ENCODE measurements at regions not wholly inside any gene's neighbourhood (a gene's known extent, or its start where the extent isn't known, plus 50 kb on each side); places are given as distances from the start of the nearest gene placed in this dataset.

DNA sequence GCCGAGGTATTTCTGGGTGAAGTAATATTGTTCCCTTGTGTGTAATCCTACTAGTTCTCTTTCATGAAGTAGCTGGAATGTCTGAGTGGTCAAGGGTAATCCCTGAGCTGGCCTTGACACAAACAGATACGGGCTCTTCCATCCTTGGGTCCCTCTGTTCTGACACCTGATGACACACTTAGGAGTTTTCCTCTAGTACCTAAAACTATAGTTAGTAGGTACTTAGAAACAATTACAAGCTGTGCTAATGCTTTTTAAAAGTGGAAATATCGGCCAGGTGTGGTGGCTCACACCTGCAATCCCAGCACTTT lies 59.2 kb upstream of the IL1R1 start (continued):
- TF ChIP-seq, protein P1, sequence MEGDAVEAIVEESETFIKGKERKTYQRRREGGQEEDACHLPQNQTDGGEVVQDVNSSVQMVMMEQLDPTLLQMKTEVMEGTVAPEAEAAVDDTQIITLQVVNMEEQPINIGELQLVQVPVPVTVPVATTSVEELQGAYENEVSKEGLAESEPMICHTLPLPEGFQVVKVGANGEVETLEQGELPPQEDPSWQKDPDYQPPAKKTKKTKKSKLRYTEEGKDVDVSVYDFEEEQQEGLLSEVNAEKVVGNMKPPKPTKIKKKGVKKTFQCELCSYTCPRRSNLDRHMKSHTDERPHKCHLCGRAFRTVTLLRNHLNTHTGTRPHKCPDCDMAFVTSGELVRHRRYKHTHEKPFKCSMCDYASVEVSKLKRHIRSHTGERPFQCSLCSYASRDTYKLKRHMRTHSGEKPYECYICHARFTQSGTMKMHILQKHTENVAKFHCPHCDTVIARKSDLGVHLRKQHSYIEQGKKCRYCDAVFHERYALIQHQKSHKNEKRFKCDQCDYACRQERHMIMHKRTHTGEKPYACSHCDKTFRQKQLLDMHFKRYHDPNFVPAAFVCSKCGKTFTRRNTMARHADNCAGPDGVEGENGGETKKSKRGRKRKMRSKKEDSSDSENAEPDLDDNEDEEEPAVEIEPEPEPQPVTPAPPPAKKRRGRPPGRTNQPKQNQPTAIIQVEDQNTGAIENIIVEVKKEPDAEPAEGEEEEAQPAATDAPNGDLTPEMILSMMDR (conservative IDR thresholded peaks at IDR 0.05; ENCODE audit: low read depth in 2 of 2) = no peak
- TF ChIP-seq, protein P2, sequence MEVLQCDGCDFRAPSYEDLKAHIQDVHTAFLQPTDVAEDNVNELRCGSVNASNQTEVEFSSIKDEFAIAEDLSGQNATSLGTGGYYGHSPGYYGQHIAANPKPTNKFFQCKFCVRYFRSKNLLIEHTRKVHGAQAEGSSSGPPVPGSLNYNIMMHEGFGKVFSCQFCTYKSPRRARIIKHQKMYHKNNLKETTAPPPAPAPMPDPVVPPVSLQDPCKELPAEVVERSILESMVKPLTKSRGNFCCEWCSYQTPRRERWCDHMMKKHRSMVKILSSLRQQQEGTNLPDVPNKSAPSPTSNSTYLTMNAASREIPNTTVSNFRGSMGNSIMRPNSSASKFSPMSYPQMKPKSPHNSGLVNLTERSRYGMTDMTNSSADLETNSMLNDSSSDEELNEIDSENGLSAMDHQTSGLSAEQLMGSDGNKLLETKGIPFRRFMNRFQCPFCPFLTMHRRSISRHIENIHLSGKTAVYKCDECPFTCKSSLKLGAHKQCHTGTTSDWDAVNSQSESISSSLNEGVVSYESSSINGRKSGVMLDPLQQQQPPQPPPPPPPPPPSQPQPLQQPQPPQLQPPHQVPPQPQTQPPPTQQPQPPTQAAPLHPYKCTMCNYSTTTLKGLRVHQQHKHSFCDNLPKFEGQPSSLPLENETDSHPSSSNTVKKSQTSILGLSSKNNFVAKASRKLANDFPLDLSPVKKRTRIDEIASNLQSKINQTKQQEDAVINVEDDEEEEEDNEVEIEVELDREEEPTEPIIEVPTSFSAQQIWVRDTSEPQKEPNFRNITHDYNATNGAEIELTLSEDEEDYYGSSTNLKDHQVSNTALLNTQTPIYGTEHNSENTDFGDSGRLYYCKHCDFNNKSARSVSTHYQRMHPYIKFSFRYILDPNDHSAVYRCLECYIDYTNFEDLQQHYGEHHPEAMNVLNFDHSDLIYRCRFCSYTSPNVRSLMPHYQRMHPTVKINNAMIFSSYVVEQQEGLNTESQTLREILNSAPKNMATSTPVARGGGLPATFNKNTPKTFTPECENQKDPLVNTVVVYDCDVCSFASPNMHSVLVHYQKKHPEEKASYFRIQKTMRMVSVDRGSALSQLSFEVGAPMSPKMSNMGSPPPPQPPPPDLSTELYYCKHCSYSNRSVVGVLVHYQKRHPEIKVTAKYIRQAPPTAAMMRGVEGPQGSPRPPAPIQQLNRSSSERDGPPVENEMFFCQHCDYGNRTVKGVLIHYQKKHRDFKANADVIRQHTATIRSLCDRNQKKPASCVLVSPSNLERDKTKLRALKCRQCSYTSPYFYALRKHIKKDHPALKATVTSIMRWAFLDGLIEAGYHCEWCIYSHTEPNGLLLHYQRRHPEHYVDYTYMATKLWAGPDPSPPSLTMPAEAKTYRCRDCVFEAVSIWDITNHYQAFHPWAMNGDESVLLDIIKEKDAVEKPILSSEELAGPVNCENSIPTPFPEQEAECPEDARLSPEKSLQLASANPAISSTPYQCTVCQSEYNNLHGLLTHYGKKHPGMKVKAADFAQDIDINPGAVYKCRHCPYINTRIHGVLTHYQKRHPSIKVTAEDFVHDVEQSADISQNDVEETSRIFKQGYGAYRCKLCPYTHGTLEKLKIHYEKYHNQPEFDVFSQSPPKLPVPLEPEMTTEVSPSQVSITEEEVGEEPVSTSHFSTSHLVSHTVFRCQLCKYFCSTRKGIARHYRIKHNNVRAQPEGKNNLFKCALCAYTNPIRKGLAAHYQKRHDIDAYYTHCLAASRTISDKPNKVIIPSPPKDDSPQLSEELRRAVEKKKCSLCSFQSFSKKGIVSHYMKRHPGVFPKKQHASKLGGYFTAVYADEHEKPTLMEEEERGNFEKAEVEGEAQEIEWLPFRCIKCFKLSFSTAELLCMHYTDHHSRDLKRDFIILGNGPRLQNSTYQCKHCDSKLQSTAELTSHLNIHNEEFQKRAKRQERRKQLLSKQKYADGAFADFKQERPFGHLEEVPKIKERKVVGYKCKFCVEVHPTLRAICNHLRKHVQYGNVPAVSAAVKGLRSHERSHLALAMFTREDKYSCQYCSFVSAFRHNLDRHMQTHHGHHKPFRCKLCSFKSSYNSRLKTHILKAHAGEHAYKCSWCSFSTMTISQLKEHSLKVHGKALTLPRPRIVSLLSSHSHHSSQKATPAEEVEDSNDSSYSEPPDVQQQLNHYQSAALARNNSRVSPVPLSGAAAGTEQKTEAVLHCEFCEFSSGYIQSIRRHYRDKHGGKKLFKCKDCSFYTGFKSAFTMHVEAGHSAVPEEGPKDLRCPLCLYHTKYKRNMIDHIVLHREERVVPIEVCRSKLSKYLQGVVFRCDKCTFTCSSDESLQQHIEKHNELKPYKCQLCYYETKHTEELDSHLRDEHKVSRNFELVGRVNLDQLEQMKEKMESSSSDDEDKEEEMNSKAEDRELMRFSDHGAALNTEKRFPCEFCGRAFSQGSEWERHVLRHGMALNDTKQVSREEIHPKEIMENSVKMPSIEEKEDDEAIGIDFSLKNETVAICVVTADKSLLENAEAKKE (CRISPR knock-in tag; IDR thresholded peaks at IDR 0.05) = no peak
- no peak for TF ChIP-seq JUNB (IDR thresholded peaks at IDR 0.05; ENCODE audit: unreplicated experiment)
- TF ChIP-seq, protein P3, sequence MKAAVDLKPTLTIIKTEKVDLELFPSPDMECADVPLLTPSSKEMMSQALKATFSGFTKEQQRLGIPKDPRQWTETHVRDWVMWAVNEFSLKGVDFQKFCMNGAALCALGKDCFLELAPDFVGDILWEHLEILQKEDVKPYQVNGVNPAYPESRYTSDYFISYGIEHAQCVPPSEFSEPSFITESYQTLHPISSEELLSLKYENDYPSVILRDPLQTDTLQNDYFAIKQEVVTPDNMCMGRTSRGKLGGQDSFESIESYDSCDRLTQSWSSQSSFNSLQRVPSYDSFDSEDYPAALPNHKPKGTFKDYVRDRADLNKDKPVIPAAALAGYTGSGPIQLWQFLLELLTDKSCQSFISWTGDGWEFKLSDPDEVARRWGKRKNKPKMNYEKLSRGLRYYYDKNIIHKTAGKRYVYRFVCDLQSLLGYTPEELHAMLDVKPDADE (IDR thresholded peaks at IDR 0.05) = no peak

DNA sequence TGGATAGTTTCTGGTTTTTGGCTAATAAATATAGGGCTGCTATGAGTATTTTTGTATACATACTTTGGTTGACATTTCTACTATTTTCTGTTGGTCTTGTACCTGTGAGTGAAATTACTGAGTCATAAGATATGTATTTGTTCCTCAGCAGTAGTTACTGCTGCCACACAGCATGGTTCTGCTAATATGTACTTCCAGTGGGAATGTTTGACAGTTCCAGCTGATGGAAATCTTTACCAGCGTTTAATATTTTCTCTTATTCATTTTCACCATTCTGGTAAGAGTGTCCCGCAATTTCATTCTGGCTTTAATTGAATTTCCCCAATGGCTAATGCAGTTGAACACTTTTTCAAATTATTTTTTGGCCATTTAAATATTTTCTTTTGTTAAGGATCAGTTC lies 57.9 kb upstream of the IL1R1 start:
- H3K9me2 ChIP-seq (ENCODE audit: insufficient read depth) = no peaks in the 10 kb centered on the region
- H3K4me3 ChIP-seq = no peak overlapping the region
- no peaks in the 10 kb centered on the region for H3F3A ChIP-seq (replicated peaks; ENCODE audit: low read depth)
- H3K27me3 ChIP-seq (ENCODE audit: insufficient read depth) = no peaks in the 10 kb centered on the region
- H3K27me3 Mint-ChIP-seq (ENCODE audit: insufficient read depth, low read depth, poor library complexity) = no peaks in the 10 kb centered on the region
- no peak for ATAC-seq
- no peaks in the 10 kb centered on the region for H4K20me1 ChIP-seq (replicated peaks; ENCODE audit: insufficient read depth)
- no peaks in the 10 kb centered on the region for H3K36me3 Mint-ChIP-seq (ENCODE audit: low read depth)
- no peak overlapping the region for H3K4me2 ChIP-seq
- H2AFZ ChIP-seq = no peak overlapping the region
- H3K27ac ChIP-seq (ENCODE audit: low read depth) = no peak overlapping the region
- H3K79me2 ChIP-seq (replicated peaks; ENCODE audit: insufficient read depth) = no peaks in the 10 kb centered on the region
- H3K4me1 Mint-ChIP-seq = peaks cover 6% of the 10 kb centered on the region; the same call in 2 of the 3 replicates
- no peaks in the 10 kb centered on the region for H3K9me3 Mint-ChIP-seq
- H3K27ac Mint-ChIP-seq = no peak overlapping the region
- H3K4me3 Mint-ChIP-seq = no peak overlapping the region
- H3K36me3 ChIP-seq (ENCODE audit: insufficient read depth) = no peaks in the 10 kb centered on the region
- no peaks in the 10 kb centered on the region for H3K4me1 ChIP-seq (ENCODE audit: insufficient read depth)
- DNase-seq (ENCODE audit: low spot score) = no peak
- no peak for TF ChIP-seq EZH2 (IDR thresholded peaks at IDR 0.05; ENCODE audit: low read depth, unreplicated experiment)
- TF ChIP-seq, protein P2 (CRISPR knock-in tag; IDR thresholded peaks at IDR 0.05) = no peak
